ENCODE measurements at regions not wholly inside any gene's neighbourhood (a gene's known extent, or its start where the extent isn't known, plus 50 kb on each side); places are given as distances from the start of the nearest gene placed in this dataset.

DNA sequence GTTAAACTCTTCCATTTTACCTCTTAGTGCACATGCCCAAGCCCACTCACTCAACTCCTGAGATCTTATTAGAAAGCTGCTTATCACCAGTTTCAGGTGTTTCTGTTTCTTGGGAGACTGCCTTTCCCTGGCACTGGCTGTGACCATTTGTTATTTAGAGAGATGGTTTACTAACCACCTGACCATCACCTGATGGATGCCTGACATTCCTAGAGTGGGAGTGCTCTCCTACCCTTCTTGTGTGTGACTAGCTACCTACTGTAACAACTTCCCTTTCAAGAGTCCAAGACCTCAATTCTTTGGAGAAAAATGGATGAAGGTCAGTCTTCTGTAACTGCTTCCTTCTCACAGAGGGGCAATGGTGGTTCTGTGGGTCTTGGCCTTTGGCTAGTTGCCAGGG, 755.2 kb upstream of the ADAMTS5 start:
- TF ChIP-seq, protein P1, sequence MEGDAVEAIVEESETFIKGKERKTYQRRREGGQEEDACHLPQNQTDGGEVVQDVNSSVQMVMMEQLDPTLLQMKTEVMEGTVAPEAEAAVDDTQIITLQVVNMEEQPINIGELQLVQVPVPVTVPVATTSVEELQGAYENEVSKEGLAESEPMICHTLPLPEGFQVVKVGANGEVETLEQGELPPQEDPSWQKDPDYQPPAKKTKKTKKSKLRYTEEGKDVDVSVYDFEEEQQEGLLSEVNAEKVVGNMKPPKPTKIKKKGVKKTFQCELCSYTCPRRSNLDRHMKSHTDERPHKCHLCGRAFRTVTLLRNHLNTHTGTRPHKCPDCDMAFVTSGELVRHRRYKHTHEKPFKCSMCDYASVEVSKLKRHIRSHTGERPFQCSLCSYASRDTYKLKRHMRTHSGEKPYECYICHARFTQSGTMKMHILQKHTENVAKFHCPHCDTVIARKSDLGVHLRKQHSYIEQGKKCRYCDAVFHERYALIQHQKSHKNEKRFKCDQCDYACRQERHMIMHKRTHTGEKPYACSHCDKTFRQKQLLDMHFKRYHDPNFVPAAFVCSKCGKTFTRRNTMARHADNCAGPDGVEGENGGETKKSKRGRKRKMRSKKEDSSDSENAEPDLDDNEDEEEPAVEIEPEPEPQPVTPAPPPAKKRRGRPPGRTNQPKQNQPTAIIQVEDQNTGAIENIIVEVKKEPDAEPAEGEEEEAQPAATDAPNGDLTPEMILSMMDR (IDR thresholded peaks at IDR 0.05; ENCODE audit: poor library complexity), result no peak
- TF ChIP-seq EZH2 (IDR thresholded peaks at IDR 0.05; ENCODE audit: borderline replicate concordance) (no peak), EZH2phosphoT487 (IDR thresholded peaks at IDR 0.05; ENCODE audit: low read depth, severe bottlenecking, unreplicated experiment) (no peak)
